Left ventricle myocardium superior (tissue), 1 donor: ENCODE measurements at regions not wholly inside any gene's neighbourhood (a gene's known extent, or its start where the extent isn't known, plus 50 kb on each side); places are given as distances from the start of the nearest gene placed in this dataset.
A peak's percentile ranks its signal among the peaks of the same experiment; 100 is the strongest.

Experiments used
- ATAC-seq: fragments of 200-7000 bp; cut with Tn5 transposase; one replicate; pipeline ENCODE4 v1.9.1; 2020; ENCODE audit warnings: mild to moderate bottlenecking, moderate library complexity
- DNase-seq: peaks from one replicate; pipeline ENCODE4 v3.0.0-alpha.2; 2020
- intact Hi-C: fragments of 100-400 bp; cut with micrococcal nuclease; formaldehyde crosslinking; loops from one replicate; pipeline ENCODE4 v1.11.0; 2022
- donor health status: DM: no; HTN: yes; CAD: no; lungs with severe emphysema.

- intact Hi-C loops = no loop called here
- no peak for ATAC-seq
- no peak for DNase-seq
Measured at GRCh38 chr2:71861186-71862160, 286.2 kb downstream of the CYP26B1 start.

- ATAC-seq (no peak), DNase-seq (no peak)
- intact Hi-C loops = no loop called here
Measured at GRCh38 chr2:71860381-71860926, 287.2 kb downstream of the CYP26B1 start.

- ATAC-seq (no peak), DNase-seq (no peak)
- intact Hi-C loops = no loop called here
Measured at GRCh38 chr2:71859211-71859847, 288.3 kb downstream of the CYP26B1 start.

GRCh38 chr2:71858071-71858470 is 289.6 kb downstream of the CYP26B1 start:
- intact Hi-C loops = no loop called here
- no peak for ATAC-seq
- no peak for DNase-seq

GRCh38 chr2:71857636-71858035 is 290.0 kb downstream of the CYP26B1 start:
- ATAC-seq (no peak), DNase-seq (no peak)
- intact Hi-C loops = no loop called here

- intact Hi-C loops = no loop called here
- ATAC-seq (no peak), DNase-seq (no peak)
Measured at GRCh38 chr2:71856773-71857525, 290.7 kb downstream of the CYP26B1 start.

GRCh38 chr2:71853858-71854257 is 293.8 kb downstream of the CYP26B1 start:
- DNase-seq (no peak), ATAC-seq (no peak)
- intact Hi-C loops = no loop called here

GRCh38 chr2:71852141-71852711 is 295.4 kb downstream of the CYP26B1 start:
- DNase-seq (peak; percentile 65), ATAC-seq (peak; percentile 44)
- intact Hi-C loops = no loop called here

GRCh38 chr2:71851094-71851750 is 296.4 kb downstream of the CYP26B1 start:
- intact Hi-C loops = no loop called here

GRCh38 chr2:71850306-71850801 is 297.3 kb downstream of the CYP26B1 start:
- DNase-seq (peak; percentile 53), ATAC-seq (peak; percentile 60)

More at GRCh38 chr2:71851094-71851750, 296.4 kb downstream of the CYP26B1 start:
- peak; percentile 75 for ATAC-seq
- peak; percentile 61 for DNase-seq

GRCh38 chr2:71849607-71850305 is 297.9 kb downstream of the CYP26B1 start:
- intact Hi-C loops = no loop called here
- ATAC-seq (peak; percentile 47), DNase-seq (no peak)

More at GRCh38 chr2:71850306-71850801, 297.3 kb downstream of the CYP26B1 start:
- intact Hi-C loops = no loop called here

GRCh38 chr2:71849111-71849510 is 298.6 kb downstream of the CYP26B1 start:
- intact Hi-C loops = no loop called here
- DNase-seq (no peak), ATAC-seq (no peak)

GRCh38 chr2:71846669-71847291 is 300.9 kb downstream of the CYP26B1 start:
- no peak for ATAC-seq
- intact Hi-C loops = no loop called here

GRCh38 chr2:71846072-71846471 is 301.6 kb downstream of the CYP26B1 start:
- DNase-seq = no peak
- no peak for ATAC-seq
- intact Hi-C loops = no loop called here

More at GRCh38 chr2:71846669-71847291, 300.9 kb downstream of the CYP26B1 start:
- DNase-seq = no peak

GRCh38 chr2:71844967-71845366 is 302.7 kb downstream of the CYP26B1 start:
- intact Hi-C loops = no loop called here
- DNase-seq (no peak), ATAC-seq (no peak)

- intact Hi-C loops = no loop called here
- DNase-seq (peak; percentile 45), ATAC-seq (peak; percentile 93)
Measured at GRCh38 chr2:71843391-71843850, 304.2 kb downstream of the CYP26B1 start.

- intact Hi-C loops = no loop called here
- DNase-seq (no peak), ATAC-seq (no peak)
Measured at GRCh38 chr2:71842744-71843143, 304.9 kb downstream of the CYP26B1 start.
